Dendritic cell treated with granulocyte-macrophage colony-stimulating factor and Interleukin-4, amounts not matched to agents 40 ng/mL and 50 ng/mL, for 4 days (primary cell): ENCODE measurements at regions not wholly inside any gene's neighbourhood (a gene's known extent, or its start where the extent isn't known, plus 50 kb on each side); places are given as distances from the start of the nearest gene placed in this dataset.

ENCODE experiments used
- H3K27ac Mint-ChIP-seq: one replicate; pipeline ENCODE4 v1.8.0; 2022; ENCODE audit warnings: mild to moderate bottlenecking, mixed read lengths
- H3K27me3 Mint-ChIP-seq: one replicate; pipeline ENCODE4 v1.8.0; 2022; ENCODE audit warnings: mild to moderate bottlenecking, mixed read lengths
- H3K36me3 Mint-ChIP-seq: one replicate; pipeline ENCODE4 v1.8.0; 2022; ENCODE audit warnings: low read depth, mixed read lengths
- H3K4me1 Mint-ChIP-seq: one replicate; pipeline ENCODE4 v1.8.0; 2022; ENCODE audit warnings: low read depth, mixed read lengths
- H3K4me3 Mint-ChIP-seq: one replicate; pipeline ENCODE4 v1.8.0; 2022; ENCODE audit warnings: mild to moderate bottlenecking, moderate library complexity, mixed read lengths
- H3K9me3 Mint-ChIP-seq: one replicate; pipeline ENCODE4 v1.8.0; 2022; ENCODE audit warnings: mixed read lengths
- intact Hi-C: fragments of 100-400 bp; cut with micrococcal nuclease; formaldehyde crosslinking; loops from one replicate; pipeline ENCODE4 v1.15.0; 2022

DNA sequence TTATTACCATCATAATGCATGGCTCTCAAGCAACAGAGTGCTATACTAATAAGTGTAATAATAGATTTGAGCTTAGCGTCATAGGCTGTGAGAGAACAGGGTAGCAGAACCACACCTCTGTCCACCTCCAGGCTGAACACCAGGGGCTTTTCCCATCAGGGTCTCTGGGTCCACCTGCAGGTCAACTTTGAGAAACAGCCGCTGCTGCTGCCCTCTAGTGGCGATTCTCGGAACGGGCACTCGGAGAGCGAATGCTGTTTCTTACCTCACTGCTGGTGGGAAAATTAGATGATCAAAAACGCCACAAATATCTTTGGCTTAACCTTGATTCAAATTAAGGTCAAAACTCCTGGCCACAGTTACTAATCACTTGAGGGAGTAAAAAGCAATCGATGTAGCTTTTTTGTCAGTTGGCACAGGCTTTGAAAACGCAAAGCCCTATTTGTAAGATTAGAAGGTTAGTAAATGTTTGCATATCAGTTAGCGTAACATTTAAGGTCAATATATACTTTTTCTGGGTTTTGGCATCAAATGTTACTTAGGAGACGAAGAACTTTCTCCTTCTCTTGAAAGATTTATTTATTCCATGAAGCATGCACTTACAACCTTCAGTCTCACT, 127.9 kb upstream of the TMEM132D start:
- no peaks in the 10 kb centered on the region for H3K4me1 Mint-ChIP-seq
- no peak overlapping the region for H3K27ac Mint-ChIP-seq
- intact Hi-C loops: loop anchor here (5.0 kb wide), 2 partner anchors 296 to 1389 kb away; no protein-coding TSS in a partner anchor
- H3K4me3 Mint-ChIP-seq: no peak overlapping the region
- H3K27me3 Mint-ChIP-seq: no peaks in the 10 kb centered on the region
- H3K36me3 Mint-ChIP-seq: no peaks in the 10 kb centered on the region
- H3K9me3 Mint-ChIP-seq: no peaks in the 10 kb centered on the region

DNA sequence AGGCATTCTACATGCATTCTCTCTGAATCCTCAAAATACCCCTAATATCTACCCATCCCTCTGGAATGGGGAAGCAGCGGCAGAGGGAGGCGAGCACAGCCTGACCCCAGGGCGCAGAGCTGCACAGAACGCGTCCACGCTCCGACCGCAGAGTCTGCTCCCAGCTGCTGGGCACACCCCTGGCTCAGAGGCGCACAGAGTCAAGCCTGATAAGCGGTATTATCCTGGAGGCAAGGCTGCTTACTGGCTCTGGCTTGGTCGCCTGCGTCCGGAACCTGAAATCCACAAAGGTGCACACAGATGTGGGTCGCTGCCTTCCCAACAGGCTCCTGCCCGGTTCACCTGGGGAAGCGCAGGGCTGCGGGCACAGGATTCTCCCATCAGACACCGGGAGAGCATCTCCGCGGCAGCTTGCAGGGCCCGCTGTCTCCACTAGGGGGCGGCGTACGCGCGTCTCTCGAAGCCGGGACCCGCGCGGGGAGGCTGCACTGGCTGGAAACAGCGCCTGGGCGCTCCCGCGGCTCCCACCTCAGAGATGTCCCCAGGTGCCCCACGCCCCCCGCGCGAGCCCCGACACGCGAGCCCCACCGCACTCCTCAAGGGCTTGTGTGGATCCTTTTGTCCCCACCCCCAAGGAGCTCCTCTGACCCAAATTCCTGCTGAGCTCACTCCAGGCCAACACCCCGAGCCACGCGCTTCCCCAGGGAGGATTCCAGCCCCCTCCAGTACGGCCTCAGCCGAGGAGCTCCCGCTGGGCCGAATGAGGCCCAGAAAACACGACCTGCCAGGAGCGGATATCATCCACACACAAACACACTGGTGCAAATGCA, 120.1 kb upstream of the FZD10 start:
- intact Hi-C loops: loop anchor here (10.0 kb wide), 1 partner anchor 703 kb away; no protein-coding TSS in a partner anchor
- Mint-ChIP-seq H3K27me3 (peaks cover 31% of the 10 kb centered on the region), H3K27ac (no peak overlapping the region), H3K9me3 (peaks cover 10% of the 10 kb centered on the region), H3K36me3 (no peaks in the 10 kb centered on the region), H3K4me1 (no peaks in the 10 kb centered on the region), H3K4me3 (no peak overlapping the region)

DNA sequence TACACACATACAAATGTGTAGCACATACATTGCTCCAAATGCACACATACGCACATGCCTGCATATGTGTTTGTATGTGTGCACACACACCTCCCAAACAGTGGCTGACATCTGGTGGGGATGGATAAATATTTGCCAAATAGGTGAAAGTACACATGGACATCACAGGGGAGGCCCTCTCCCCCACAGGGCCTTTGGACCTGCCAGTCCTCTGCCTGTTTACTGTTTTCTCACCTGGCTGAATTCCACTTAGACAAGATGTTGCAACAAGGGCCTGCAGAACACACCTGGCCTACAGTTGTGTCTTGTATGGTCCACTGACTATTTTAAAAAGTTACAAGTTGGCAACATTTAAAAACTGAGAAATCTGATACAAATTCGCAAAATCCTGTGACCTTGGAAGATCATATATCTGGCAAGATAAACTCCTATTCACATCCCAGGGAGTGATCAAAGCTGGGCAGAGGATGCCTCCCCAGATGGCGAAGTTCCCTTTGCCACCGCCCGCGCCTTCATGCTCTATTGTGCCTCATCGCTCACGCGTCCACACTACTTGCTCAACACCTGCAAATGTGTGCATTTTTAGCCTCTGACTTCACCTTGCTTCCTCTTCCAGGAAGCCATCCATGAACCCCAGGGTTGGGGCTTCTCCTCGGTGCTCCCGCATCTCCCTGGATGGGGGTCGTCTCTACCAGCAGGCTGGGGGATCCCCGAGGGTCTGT, 118.4 kb upstream of the FZD10 start:
- no peaks in the 10 kb centered on the region for H3K36me3 Mint-ChIP-seq
- H3K9me3 Mint-ChIP-seq: peaks cover 10% of the 10 kb centered on the region
- no peaks in the 10 kb centered on the region for H3K4me1 Mint-ChIP-seq
- intact Hi-C loops: loop anchor here (10.0 kb wide), 1 partner anchor 701 kb away; no protein-coding TSS in a partner anchor
- peaks cover 33% of the 10 kb centered on the region for H3K27me3 Mint-ChIP-seq
- H3K27ac Mint-ChIP-seq: no peak overlapping the region
- H3K4me3 Mint-ChIP-seq: no peak overlapping the region

DNA sequence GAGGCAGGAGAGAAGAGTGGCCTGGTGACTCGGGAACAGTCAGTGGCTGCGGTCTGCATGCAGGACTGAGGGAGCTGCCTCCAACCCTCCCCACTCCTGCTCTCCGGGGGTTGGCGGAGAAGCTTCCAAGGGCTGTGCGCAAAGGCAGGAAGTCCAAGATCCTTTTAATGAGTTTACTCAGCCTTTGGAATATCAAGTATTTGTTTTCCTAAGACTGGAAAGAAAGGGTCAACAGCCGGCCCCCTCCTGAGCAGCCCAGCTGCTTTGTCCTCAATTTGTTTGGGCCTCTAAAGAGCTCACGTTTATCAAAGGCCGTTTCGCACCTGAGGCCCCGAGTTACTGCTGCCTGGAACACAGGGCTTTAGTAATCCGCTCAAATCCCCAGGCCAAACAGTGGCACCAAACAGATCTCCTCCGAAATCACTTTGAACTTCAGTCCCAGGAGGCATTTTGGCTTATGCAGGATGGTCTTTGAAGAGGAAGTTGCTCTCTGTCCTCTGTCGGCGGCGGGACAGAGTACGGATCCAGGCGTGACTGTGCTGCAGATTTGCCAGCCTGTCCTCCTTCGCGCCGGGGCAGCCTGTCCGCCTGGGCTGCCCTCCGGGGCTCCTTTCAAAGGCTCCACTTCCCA, 117.2 kb upstream of the FZD10 start:
- intact Hi-C loops: loop anchor here (10.0 kb wide), 1 partner anchor 700 kb away; no protein-coding TSS in a partner anchor
- H3K27me3 Mint-ChIP-seq: peaks cover 33% of the 10 kb centered on the region

DNA sequence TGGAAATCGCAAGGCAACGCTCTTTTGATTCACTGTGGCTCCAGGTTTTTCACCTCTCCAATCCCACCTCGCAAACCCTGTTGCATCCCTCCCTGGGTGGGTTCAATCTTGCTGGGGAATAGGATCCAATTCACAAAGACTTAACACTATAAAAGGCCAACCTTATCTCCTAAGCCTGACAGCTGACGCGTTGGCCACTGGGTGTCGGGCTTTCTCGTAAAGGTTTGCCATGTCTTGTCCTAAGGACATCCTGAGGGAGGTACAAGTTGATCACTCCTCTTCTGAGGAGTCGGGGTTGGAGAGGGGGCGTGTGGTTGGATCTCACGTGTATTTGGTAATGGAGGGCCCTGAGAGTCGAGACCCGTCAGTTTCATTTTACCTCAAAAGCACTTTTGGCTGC, 112.6 kb upstream of the FZD10 start:
- Mint-ChIP-seq H3K4me3 (no peak overlapping the region), H3K4me1 (no peaks in the 10 kb centered on the region), H3K27me3 (peaks cover 18% of the 10 kb centered on the region), H3K9me3 (peaks cover 4% of the 10 kb centered on the region), H3K27ac (no peak overlapping the region), H3K36me3 (no peaks in the 10 kb centered on the region)
- intact Hi-C loops: loop anchor here (10.0 kb wide), 1 partner anchor 695 kb away; no protein-coding TSS in a partner anchor

More for the DNA sequence above, 117.2 kb upstream of the FZD10 start:
- Mint-ChIP-seq H3K36me3 (no peaks in the 10 kb centered on the region), H3K27ac (no peak overlapping the region), H3K4me1 (no peaks in the 10 kb centered on the region), H3K4me3 (no peak overlapping the region), H3K9me3 (peaks cover 10% of the 10 kb centered on the region)

DNA sequence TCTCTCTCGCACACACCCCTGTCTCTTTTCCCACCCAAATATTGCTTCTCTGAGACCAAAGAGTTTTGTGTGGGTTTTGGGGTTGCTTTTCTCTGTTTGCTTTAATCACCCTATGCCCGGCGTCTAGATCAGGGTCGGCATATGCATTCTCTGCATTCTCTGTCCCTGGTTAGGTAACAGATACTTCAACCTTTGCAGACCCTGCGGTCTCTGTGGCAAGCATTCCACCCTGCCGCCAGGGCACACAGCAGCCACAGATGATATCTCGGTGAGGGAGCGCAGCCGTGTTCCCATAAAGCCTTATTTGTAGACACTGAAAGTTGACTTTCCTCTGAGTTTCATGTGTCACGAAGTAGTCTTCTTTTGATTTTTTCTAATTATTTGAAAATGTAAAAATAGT, 110.4 kb upstream of the FZD10 start:
- peaks cover 1% of the 10 kb centered on the region for H3K27me3 Mint-ChIP-seq
- H3K27ac Mint-ChIP-seq: no peak overlapping the region
- intact Hi-C loops: no loop called here
- no peaks in the 10 kb centered on the region for H3K4me1 Mint-ChIP-seq
- H3K36me3 Mint-ChIP-seq: no peaks in the 10 kb centered on the region
- peaks cover 15% of the 10 kb centered on the region for H3K9me3 Mint-ChIP-seq
- H3K4me3 Mint-ChIP-seq: no peak overlapping the region

DNA sequence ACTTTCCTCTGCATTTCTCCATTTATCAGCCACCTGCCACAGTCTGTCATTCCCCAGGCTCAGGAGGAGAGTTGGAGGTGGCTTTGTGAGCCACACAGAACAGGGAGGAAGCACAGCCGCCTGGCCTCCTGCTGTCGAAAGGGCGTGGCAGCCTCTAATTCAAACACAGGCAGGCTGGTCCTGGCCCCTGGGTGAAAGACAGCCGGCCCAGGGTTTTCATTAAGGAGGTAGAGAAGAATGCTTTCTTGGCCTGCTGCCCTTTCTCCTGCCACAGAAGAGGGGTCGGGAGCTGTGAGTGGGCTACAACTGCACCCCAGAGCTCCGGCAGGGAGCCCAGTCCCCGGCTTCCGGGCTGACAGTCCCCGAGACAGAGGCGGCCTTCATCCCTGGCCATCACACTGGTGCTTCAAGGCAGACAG, 108.6 kb upstream of the FZD10 start:
- no peaks in the 10 kb centered on the region for H3K27me3 Mint-ChIP-seq
- no peaks in the 10 kb centered on the region for H3K36me3 Mint-ChIP-seq
- H3K4me3 Mint-ChIP-seq: no peak overlapping the region
- no peak overlapping the region for H3K27ac Mint-ChIP-seq
- H3K9me3 Mint-ChIP-seq: peaks cover 15% of the 10 kb centered on the region
- H3K4me1 Mint-ChIP-seq: no peaks in the 10 kb centered on the region
- intact Hi-C loops: no loop called here

DNA sequence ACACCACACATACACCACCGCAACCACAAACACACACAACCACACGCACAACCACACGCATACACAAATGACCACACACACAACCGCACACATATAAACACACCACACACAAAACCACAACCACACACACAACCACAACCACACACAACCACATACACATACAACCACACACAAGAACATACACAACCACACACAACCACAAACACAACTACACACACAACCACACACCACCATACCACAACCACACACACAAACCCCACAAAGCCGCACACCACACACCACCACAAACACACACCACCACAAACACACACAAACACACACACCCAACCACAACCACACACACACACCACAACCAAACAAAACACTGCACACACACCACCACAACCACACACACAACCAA, 107.5 kb upstream of the FZD10 start:
- intact Hi-C loops: no loop called here
- H3K4me1 Mint-ChIP-seq: no peaks in the 10 kb centered on the region
- no peak overlapping the region for H3K27ac Mint-ChIP-seq
- no peaks in the 10 kb centered on the region for H3K36me3 Mint-ChIP-seq
- H3K4me3 Mint-ChIP-seq: no peak overlapping the region
- peaks cover 15% of the 10 kb centered on the region for H3K9me3 Mint-ChIP-seq
- H3K27me3 Mint-ChIP-seq: no peaks in the 10 kb centered on the region

DNA sequence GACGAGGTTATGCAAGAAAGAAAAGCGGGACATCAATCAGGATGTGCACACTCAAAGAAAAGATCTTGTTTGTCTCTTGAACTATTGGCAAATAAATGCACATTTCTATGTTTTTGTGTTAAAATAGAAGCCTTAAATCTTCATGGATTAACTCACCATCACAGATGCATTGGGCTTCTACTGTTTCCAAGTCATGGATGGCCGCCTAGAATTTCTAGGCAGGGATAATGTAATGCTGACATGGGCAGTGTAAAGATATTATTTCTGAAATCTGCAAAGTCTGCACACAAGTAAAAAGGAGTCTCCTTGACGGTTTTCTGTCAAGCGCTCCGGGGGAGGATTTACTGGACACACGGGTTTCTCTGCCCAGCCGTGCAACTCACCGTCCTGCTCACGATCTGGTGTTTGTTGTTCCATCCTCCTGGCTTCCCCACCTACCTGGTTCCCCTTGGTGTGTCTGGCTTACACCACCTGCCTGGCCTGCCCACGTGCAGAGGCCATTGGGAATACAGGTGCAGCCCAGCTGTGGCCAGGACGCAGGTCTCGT, 103.3 kb upstream of the FZD10 start:
- Mint-ChIP-seq H3K36me3 (no peaks in the 10 kb centered on the region), H3K27ac (no peak overlapping the region), H3K4me3 (no peak overlapping the region), H3K4me1 (no peaks in the 10 kb centered on the region), H3K27me3 (no peaks in the 10 kb centered on the region), H3K9me3 (peaks cover 41% of the 10 kb centered on the region)
- intact Hi-C loops: no loop called here

DNA sequence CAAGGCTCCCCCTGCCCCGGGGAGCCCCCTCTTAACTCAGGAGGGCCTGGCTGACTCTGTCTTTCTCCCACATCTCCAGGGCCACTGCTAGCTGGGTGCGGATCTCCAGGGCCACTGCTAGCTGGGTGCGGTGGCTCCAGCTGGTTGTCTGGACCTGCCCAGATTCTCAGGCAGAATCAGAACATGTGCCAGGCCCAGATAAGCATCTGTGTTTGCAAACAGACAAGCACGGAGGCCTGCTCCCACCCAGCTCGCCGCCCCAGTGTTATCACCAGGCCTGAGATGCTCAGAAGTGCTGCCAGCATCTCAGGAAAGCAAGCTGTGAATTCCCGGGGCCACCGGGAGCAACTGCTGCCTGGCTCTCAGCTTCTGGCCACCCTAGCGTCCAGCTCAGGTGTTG, 98.4 kb upstream of the FZD10 start:
- peaks cover 34% of the 10 kb centered on the region for H3K9me3 Mint-ChIP-seq
- no peak overlapping the region for H3K4me3 Mint-ChIP-seq
- H3K4me1 Mint-ChIP-seq: no peaks in the 10 kb centered on the region
- intact Hi-C loops: no loop called here
- no peaks in the 10 kb centered on the region for H3K36me3 Mint-ChIP-seq
- no peak overlapping the region for H3K27ac Mint-ChIP-seq
- H3K27me3 Mint-ChIP-seq: no peaks in the 10 kb centered on the region

DNA sequence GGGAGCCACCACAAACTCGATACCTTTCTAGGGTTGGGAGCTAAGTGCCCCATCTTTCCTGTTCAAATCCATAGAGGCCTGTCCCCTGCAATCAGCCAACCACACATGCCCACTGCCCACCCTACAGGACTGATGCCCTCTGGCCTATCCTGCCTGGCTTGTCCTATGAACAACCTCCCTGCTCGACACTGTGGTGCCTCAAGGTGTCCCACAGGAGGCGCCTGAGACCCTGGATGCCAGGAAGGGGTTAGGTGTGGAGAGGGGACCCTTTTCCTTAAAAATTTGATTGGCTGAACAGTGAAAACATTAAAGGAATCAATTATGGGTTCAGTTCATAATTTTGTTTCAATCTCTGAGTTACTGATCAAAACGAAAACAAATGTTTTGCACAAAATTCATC, 97.3 kb upstream of the FZD10 start:
- no peak overlapping the region for H3K27ac Mint-ChIP-seq
- no peak overlapping the region for H3K4me3 Mint-ChIP-seq
- no peaks in the 10 kb centered on the region for H3K36me3 Mint-ChIP-seq
- H3K4me1 Mint-ChIP-seq: no peaks in the 10 kb centered on the region
- no peaks in the 10 kb centered on the region for H3K27me3 Mint-ChIP-seq
- peaks cover 34% of the 10 kb centered on the region for H3K9me3 Mint-ChIP-seq
- intact Hi-C loops: no loop called here

DNA sequence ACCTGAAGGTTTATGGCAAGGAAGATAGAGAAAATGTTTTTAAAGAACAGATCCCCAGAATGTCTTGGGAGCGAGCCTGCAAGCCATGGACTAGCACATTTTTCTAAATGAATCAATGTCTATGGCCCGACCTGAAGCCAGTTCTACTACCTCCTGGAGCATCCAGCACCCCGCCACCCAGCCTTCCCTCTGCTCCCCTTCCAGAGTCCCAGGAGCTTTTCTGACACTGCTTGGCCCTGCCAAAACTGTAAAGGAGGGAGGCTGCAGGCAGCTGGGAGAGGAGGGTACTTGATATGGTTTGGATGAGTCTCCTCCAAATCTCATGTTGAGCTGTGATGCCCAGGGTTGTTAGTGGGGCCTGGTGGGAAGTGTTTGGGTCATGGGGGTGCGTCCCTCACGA, 95.5 kb upstream of the FZD10 start:
- H3K27ac Mint-ChIP-seq: no peak overlapping the region
- intact Hi-C loops: no loop called here
- no peaks in the 10 kb centered on the region for H3K27me3 Mint-ChIP-seq
- H3K9me3 Mint-ChIP-seq: peaks cover 24% of the 10 kb centered on the region
- H3K4me3 Mint-ChIP-seq: no peak overlapping the region
- no peaks in the 10 kb centered on the region for H3K4me1 Mint-ChIP-seq
- no peaks in the 10 kb centered on the region for H3K36me3 Mint-ChIP-seq

DNA sequence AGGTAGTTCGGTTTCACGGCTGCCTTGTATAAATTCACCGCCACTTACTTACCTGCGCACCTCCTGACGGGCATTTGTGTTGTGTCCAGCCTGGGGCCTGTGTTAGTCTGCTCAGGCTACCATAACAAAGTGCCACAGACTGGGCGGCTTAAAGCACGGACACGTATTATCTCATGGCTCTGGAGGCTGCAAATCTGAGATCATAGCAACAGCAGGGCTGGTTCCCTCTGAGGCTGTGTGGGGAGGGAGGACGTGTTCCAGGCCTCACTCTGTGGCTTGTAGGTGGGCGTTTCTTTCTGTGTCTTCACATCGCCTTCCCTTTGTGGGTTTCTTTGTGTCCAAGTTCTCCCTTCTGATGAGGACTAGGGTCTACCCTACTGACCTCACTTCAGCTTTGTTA, 93.5 kb upstream of the FZD10 start:
- Mint-ChIP-seq H3K27ac (no peak overlapping the region), H3K27me3 (no peaks in the 10 kb centered on the region), H3K36me3 (no peaks in the 10 kb centered on the region), H3K4me1 (no peaks in the 10 kb centered on the region), H3K9me3 (peaks cover 9% of the 10 kb centered on the region), H3K4me3 (no peak overlapping the region)
- intact Hi-C loops: no loop called here
